ENCODE measurements at regions not wholly inside any gene's neighbourhood (a gene's known extent, or its start where the extent isn't known, plus 50 kb on each side); places are given as distances from the start of the nearest gene placed in this dataset.

DNA sequence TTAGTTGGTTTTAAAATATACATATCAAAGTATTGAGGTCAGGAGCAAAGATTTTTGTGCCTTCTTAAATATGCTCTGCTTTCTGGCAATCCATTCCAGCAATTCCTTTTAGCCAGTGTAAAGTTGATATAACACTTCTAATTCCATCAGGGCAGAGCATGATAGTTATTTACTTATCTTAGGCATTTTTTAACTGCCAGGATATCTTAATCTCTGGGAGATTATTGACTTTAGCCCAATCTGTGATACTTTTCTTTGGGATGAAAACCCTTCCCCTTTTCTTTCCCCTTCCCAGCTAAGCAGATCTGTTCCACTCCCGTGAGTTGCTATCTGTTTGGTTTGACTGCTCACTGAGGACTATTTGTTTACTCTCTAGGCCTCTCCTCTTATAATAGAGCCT is 168.7 kb upstream of the RSPO3 start:
- no peaks in the 10 kb centered on the region for H3K27me3 ChIP-seq
- H3K9me3 ChIP-seq: no peaks in the 10 kb centered on the region
- no peaks in the 10 kb centered on the region for H3K36me3 ChIP-seq
- DNase-seq: no peak
- 70 to 78% (median 71%) methylated on average over 1 of the region's 1 CpG for WGBS, 3 donors
- H3K4me3 ChIP-seq: no peak overlapping the region
- intact Hi-C loops (cut with DNase I): no loop called here
- TF ChIP-seq, protein P1, sequence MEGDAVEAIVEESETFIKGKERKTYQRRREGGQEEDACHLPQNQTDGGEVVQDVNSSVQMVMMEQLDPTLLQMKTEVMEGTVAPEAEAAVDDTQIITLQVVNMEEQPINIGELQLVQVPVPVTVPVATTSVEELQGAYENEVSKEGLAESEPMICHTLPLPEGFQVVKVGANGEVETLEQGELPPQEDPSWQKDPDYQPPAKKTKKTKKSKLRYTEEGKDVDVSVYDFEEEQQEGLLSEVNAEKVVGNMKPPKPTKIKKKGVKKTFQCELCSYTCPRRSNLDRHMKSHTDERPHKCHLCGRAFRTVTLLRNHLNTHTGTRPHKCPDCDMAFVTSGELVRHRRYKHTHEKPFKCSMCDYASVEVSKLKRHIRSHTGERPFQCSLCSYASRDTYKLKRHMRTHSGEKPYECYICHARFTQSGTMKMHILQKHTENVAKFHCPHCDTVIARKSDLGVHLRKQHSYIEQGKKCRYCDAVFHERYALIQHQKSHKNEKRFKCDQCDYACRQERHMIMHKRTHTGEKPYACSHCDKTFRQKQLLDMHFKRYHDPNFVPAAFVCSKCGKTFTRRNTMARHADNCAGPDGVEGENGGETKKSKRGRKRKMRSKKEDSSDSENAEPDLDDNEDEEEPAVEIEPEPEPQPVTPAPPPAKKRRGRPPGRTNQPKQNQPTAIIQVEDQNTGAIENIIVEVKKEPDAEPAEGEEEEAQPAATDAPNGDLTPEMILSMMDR (IDR thresholded peaks at IDR 0.05): no peak
- TF ChIP-seq EP300 (IDR thresholded peaks at IDR 0.05) (no peak), POLR2A (IDR thresholded peaks at IDR 0.05) (no peak)
- no peak overlapping the region for H3K27ac ChIP-seq
- no peaks in the 10 kb centered on the region for H3K4me1 ChIP-seq (ENCODE audit: insufficient read depth)

DNA sequence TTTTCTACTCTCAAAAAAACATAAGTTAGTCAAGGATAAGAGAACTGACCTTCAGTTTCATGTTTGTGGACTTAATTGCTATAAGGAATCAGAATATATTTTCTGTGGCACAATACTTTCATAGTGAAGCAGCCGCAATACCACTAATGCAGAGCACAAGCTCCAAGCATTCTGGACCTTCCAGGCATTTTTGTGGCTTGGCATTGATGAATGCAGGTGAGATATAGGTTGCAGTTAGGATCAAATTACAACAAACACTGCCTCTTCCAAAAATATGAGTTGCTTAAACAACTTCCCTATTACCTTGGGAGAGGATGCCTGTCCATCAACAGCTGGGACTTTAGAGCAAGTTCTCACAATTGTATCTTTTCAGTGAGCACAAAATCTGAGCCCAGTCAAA is 162.8 kb upstream of the RSPO3 start:
- Histone ChIP-seq H3K27ac (no peak overlapping the region), H3K36me3 (no peaks in the 10 kb centered on the region), H3K4me1 (ENCODE audit: insufficient read depth) (no peaks in the 10 kb centered on the region), H3K9me3 (no peaks in the 10 kb centered on the region), H3K27me3 (no peaks in the 10 kb centered on the region), H3K4me3 (no peak overlapping the region)
- 87 to 97% (median 93%) methylated on average over 1 of the region's 1 CpG for WGBS, 3 donors
- no peak for DNase-seq
- intact Hi-C loops (cut with DNase I): no loop called here
- TF ChIP-seq, protein P1 (IDR thresholded peaks at IDR 0.05): no peak
- TF ChIP-seq POLR2A (IDR thresholded peaks at IDR 0.05) (no peak), EP300 (IDR thresholded peaks at IDR 0.05) (no peak)

DNA sequence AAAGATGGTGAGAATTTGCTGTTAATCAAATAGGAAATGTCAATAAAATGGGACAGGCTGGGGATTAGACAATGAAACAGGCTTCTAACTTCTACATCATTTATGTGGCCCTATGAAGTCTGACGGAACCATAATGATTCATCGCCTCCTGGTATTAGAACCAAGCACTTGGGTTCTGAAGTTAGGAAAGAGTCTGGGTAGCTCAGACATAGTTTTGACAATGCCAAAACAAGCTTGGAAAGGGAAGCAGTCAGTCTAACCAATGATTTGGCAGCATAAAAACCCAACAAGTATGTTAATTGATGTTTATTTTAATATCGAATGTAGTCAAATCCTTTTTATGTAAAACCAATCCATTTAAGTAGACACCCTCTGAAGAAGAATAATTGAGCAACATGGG is 160.8 kb upstream of the RSPO3 start:
- Histone ChIP-seq H3K36me3 (no peaks in the 10 kb centered on the region), H3K4me1 (ENCODE audit: insufficient read depth) (no peaks in the 10 kb centered on the region), H3K9me3 (no peaks in the 10 kb centered on the region), H3K27me3 (no peaks in the 10 kb centered on the region), H3K4me3 (no peak overlapping the region), H3K27ac (no peak overlapping the region)
- no peak for DNase-seq
- WGBS, 3 donors: 91 to 96% (median 94%) methylated on average over 3 of the region's 3 CpGs
- intact Hi-C loops (cut with DNase I): no loop called here
- TF ChIP-seq POLR2A (IDR thresholded peaks at IDR 0.05) (no peak), EP300 (IDR thresholded peaks at IDR 0.05) (no peak)
- TF ChIP-seq, protein P1 (IDR thresholded peaks at IDR 0.05): no peak

DNA sequence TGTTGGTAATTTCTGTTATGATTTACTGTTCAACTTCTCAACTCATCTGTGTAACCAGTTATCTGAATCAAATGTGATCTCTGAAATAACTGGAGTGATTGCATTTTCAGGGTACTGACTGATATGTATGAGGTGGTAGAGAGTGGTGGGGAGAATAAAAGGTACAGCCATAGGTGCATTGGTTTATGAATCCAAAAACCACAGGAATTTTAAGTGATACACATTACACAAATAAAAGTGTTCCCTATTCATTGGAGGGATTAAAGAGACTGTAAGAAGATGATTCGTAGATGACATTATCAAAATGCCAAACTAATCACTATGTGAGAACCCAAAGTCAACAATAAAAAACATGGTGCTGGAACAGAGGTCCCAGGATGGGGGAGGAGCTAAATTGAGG is 158.7 kb upstream of the RSPO3 start:
- Histone ChIP-seq H3K36me3 (no peaks in the 10 kb centered on the region), H3K9me3 (no peaks in the 10 kb centered on the region), H3K27me3 (no peaks in the 10 kb centered on the region), H3K4me3 (no peak overlapping the region), H3K4me1 (ENCODE audit: insufficient read depth) (no peaks in the 10 kb centered on the region), H3K27ac (no peak overlapping the region)
- 76 to 91% (median 78%) methylated on average over 1 of the region's 1 CpG for WGBS, 3 donors
- DNase-seq: no peak
- intact Hi-C loops (cut with DNase I): no loop called here
- TF ChIP-seq EP300 (IDR thresholded peaks at IDR 0.05) (no peak), POLR2A (IDR thresholded peaks at IDR 0.05) (no peak)
- TF ChIP-seq, protein P1 (IDR thresholded peaks at IDR 0.05): no peak
